ENCODE measurements at regions not wholly inside any gene's neighbourhood (a gene's known extent, or its start where the extent isn't known, plus 50 kb on each side); places are given as distances from the start of the nearest gene placed in this dataset.

GRCh38 chr9:88034964-88035363 is 60.6 kb upstream of the CDK20 start:
- no peak for DNase-seq (ENCODE audit: low spot score)

- no peak for DNase-seq (ENCODE audit: low spot score)
Observed at GRCh38 chr9:88033359-88033702, 59.0 kb upstream of the CDK20 start.

GRCh38 chr9:88028338-88028737 is 54.0 kb upstream of the CDK20 start:
- no peak for DNase-seq (ENCODE audit: low spot score)

DNA sequence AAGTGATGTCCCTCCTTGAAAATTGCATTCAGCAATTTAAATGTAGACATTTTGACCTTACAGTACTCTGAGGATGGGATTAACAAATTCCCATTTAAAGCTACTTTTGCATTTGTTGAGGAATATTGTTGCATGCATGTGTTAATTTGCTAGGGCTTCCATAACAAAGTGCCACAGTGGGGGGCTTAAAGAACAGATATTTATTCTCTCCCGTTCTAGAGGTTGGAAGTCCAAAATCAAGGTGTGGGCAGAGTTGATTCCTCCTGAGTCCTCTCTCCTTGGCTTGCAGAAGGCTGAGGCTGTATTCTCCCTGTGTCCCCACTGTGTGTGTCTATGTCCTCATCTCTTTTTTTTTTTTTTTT is 51.8 kb upstream of the CDK20 start:
- no peak for DNase-seq (ENCODE audit: low spot score)

DNA sequence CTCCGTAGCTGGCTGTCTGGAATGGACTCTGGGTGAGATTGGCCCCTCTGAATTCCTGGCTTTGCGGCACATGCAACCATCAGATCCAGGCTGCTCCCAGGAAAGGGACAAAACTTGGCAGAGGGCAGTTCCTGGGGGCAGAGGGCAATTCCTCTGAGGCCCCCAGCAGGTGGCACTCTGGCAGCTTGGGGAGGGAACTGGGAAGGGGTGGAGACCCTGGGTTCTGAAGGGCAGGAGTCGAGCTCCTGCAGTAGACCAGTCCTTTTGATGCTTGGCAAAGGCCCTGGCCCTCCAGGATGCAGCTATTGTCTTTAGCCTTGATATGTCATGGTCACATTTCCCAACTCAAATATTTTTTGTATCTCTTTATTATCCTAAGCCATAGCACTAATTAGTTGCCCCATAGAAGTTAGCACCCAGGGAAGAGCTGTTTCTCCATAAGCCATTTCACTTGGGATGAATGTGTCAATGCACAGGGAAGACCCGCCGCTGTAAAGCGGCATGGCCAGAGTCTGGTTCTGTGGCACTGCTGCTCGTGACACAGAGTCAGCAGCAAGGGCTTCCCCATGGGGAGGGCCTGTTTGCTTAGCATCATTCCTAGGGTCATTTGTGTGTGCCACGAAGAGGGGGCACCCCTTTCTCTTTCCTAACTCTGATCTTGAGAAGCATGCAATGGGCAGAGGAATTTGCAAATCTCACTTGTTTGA is 51.2 kb upstream of the CDK20 start:
- no peak for DNase-seq (ENCODE audit: low spot score)

- DNase-seq (ENCODE audit: low spot score) = no peak
Observed at GRCh38 chr9:88024896-88025295, 50.6 kb upstream of the CDK20 start.

Measured in AG08396 (cell line).